ENCODE measurements at regions not wholly inside any gene's neighbourhood (a gene's known extent, or its start where the extent isn't known, plus 50 kb on each side); places are given as distances from the start of the nearest gene placed in this dataset.

DNA sequence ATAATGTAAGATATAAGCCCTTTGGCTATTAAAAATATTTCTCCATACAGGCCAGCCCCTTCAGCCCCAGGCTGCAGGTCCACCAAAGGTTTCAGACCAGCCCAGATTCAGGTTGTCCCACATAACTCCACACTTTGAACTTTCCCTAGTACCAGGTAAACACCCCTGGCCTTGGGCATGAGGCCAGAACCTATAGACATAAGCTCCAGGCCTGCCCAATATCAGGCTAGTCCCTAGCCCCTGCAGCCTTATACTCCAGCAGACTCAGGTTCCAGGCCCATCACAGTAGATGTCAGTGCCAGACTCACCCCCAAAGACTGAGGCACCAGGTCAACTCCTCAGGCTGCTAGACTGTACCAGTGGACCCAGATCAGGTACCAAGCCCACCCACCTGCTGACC lies 178.5 kb upstream of the DAAM1 start:
- TF ChIP-seq POLR2A (IDR thresholded peaks at IDR 0.05) (no peak), CTCF (IDR thresholded peaks at IDR 0.05) (no peak)

Measured in adrenal gland (tissue), 5 donors.